Endothelial cell of umbilical vein (primary cell): ENCODE measurements at regions not wholly inside any gene's neighbourhood (a gene's known extent, or its start where the extent isn't known, plus 50 kb on each side); places are given as distances from the start of the nearest gene placed in this dataset.

Experiments
- POLR2A ChIP-seq: IDR thresholded peaks from 2 replicates; pipeline ENCODE4 v1.6.1; 2012; ENCODE audit warnings: low read depth, mild to moderate bottlenecking, control low read depth, low read length
- POLR2AphosphoS5 ChIP-seq: IDR thresholded peaks from 2 replicates; pipeline ENCODE4 v1.6.1; 2012; ENCODE audit warnings: low read depth, mild to moderate bottlenecking, control low read depth, low read length, moderate library complexity; ENCODE audit not compliant: insufficient read depth
- TF ChIP-seq, protein P1 (sequence below), 2 donors: IDR thresholded peaks; 1 replicate in 1 of 2; 2 replicates in 1 of 2; pipeline ENCODE4 v1.5.1; 2011; ENCODE audit warnings: low read length in 2 of 2, mild to moderate bottlenecking in 2 of 2, moderate library complexity in 2 of 2, control low read depth in 1 of 2, inconsistent platforms in 1 of 2, low read depth in 1 of 2; ENCODE audit not compliant: insufficient read depth in 1 of 2; ENCODE audit errors: extremely low read depth in 1 of 2

GRCh38 chr21:14687268-14687625 lies 141.1 kb upstream of the SAMSN1 start:
- TF ChIP-seq POLR2AphosphoS5 (no peak), POLR2A (no peak)
- TF ChIP-seq, protein P1, sequence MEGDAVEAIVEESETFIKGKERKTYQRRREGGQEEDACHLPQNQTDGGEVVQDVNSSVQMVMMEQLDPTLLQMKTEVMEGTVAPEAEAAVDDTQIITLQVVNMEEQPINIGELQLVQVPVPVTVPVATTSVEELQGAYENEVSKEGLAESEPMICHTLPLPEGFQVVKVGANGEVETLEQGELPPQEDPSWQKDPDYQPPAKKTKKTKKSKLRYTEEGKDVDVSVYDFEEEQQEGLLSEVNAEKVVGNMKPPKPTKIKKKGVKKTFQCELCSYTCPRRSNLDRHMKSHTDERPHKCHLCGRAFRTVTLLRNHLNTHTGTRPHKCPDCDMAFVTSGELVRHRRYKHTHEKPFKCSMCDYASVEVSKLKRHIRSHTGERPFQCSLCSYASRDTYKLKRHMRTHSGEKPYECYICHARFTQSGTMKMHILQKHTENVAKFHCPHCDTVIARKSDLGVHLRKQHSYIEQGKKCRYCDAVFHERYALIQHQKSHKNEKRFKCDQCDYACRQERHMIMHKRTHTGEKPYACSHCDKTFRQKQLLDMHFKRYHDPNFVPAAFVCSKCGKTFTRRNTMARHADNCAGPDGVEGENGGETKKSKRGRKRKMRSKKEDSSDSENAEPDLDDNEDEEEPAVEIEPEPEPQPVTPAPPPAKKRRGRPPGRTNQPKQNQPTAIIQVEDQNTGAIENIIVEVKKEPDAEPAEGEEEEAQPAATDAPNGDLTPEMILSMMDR (IDR thresholded peaks at IDR 0.05; ENCODE audit: extremely low read depth in 1 of 2, insufficient read depth in 1 of 2, low read depth in 1 of 2, low read length in 2 of 2) = no peak
